SK-N-SH (cell line): ENCODE measurements at regions not wholly inside any gene's neighbourhood (a gene's known extent, or its start where the extent isn't known, plus 50 kb on each side); places are given as distances from the start of the nearest gene placed in this dataset.
A peak's percentile ranks its signal among the peaks of the same experiment; 100 is the strongest.

ENCODE experiments used
- CTCF ChIA-PET: fragments of 300-600, 350-600 bp; formaldehyde crosslinking; extraction: SDS; loops from one replicate; lab custom pipeline; 2021; lab: Yijun Ruan, JAX
- POLR2A ChIA-PET: fragments of 350-600 bp; sonication (Branson Sonifier 250); formaldehyde crosslinking; extraction: SDS; loops from one replicate; lab custom pipeline; 2020; ENCODE audit warnings: antibody characterized with exemption, inconsistent platforms; lab: Yijun Ruan, JAX
- DNase-seq: peaks from one replicate; pipeline ENCODE4 v3.0.0; 2012
- H2AFZ ChIP-seq: fragments of 200-600 bp; sonication (generic); 2 replicates; pipeline ENCODE4 v1.8.1; 2016; ENCODE audit warnings: antibody characterized with exemption, mild to moderate bottlenecking, low read depth
- H3F3A ChIP-seq: fragments of 200-600 bp; sonication (generic); replicated peaks from 2 replicates; pipeline ENCODE3; 2016; ENCODE audit warnings: antibody characterized with exemption, mild to moderate bottlenecking; ENCODE audit not compliant: insufficient read depth
- H3K27ac ChIP-seq, 2 experiments: fragments of 200-500 bp in 1 of 2; fragments of 200-600 bp in 1 of 2; sonication (Bioruptor generic) in 1 of 2; sonication (generic), shearing (Covaris generic) in 1 of 2; 2 replicates each; pipeline versions ENCODE4 v1.5.1 to v1.6.1; 2014 to 2016; ENCODE audit warnings: low read depth in 2 of 2, inconsistent platforms in 1 of 2, low read length in 1 of 2, mild to moderate bottlenecking in 1 of 2, mixed read lengths in 1 of 2
- H3K27me3 ChIP-seq: fragments of 200-600 bp; sonication (generic), shearing (Covaris generic); 2 replicates; pipeline ENCODE4 v1.6.1; 2016; ENCODE audit warnings: mixed run types; ENCODE audit not compliant: insufficient read depth
- H3K36me3 ChIP-seq, 2 experiments: fragments of 200-500 bp in 1 of 2; fragments of 200-600 bp in 1 of 2; sonication (Bioruptor generic) in 1 of 2; sonication (generic) in 1 of 2; replicated peaks in 1 of 2; 2 replicates each; pipeline versions ENCODE3 to v1.5.1; 2014 to 2016; ENCODE audit warnings: low read length in 1 of 2, mild to moderate bottlenecking in 1 of 2; ENCODE audit not compliant: insufficient read depth in 2 of 2, control insufficient read depth in 1 of 2
- H3K4me1 ChIP-seq, 2 experiments: fragments of 200-500 bp in 1 of 2; fragments of 200-600 bp in 1 of 2; sonication (Bioruptor generic) in 1 of 2; sonication (generic), shearing (Covaris generic) in 1 of 2; 2 replicates each; pipeline versions ENCODE4 v1.5.1 to v1.6.1; 2014 to 2016; ENCODE audit warnings: low read depth in 1 of 2, low read length in 1 of 2, mixed run types in 1 of 2; ENCODE audit not compliant: insufficient read depth in 2 of 2, control insufficient read depth in 1 of 2
- H3K4me2 ChIP-seq: fragments of 200-600 bp; sonication (generic), shearing (Covaris generic); 2 replicates; pipeline ENCODE4 v1.6.1; 2017; ENCODE audit warnings: mixed run types
- H3K4me3 ChIP-seq, 2 experiments: fragments of 200-500 bp in 1 of 2; fragments of 200-600 bp in 1 of 2; sonication (Bioruptor generic) in 1 of 2; sonication (generic), shearing (Covaris generic) in 1 of 2; 2 replicates each; pipeline versions ENCODE4 v1.5.1 to v1.8.1; 2014 to 2016; ENCODE audit warnings: low read depth in 2 of 2, inconsistent platforms in 1 of 2, low read length in 1 of 2, mild to moderate bottlenecking in 1 of 2, mixed read lengths in 1 of 2, moderate library complexity in 1 of 2
- H3K79me2 ChIP-seq: fragments of 200-600 bp; sonication (generic); 2 replicates; pipeline ENCODE4 v1.8.1; 2017; ENCODE audit warnings: mild to moderate bottlenecking; ENCODE audit not compliant: insufficient read depth
- H3K9ac ChIP-seq: fragments of 200-600 bp; sonication (generic); 2 replicates; pipeline ENCODE4 v1.6.1; 2017; ENCODE audit warnings: mixed run types
- H3K9me2 ChIP-seq: fragments of 200-600 bp; sonication (generic); 2 replicates; pipeline ENCODE4 v1.6.1; 2017; ENCODE audit warnings: mixed run types
- H3K9me3 ChIP-seq: fragments of 200-600 bp; sonication (generic); 2 replicates; pipeline ENCODE4 v1.6.1; 2017; ENCODE audit warnings: mixed run types, mild to moderate bottlenecking, moderate library complexity
- H4K20me1 ChIP-seq: fragments of 200-600 bp; sonication (generic); 2 replicates; pipeline ENCODE4 v1.6.1; 2017; ENCODE audit warnings: mild to moderate bottlenecking, mixed run types; ENCODE audit not compliant: insufficient read depth
- FOXM1 ChIP-seq: IDR thresholded peaks from 2 replicates; pipeline ENCODE4 v1.4.0; 2012; ENCODE audit warnings: low read depth, mild to moderate bottlenecking
- PBX3 ChIP-seq: IDR thresholded peaks from 2 replicates; pipeline ENCODE4; 2012
- SMC3 ChIP-seq: IDR thresholded peaks from 2 replicates; pipeline ENCODE4 v1.6.1; 2012; ENCODE audit warnings: low read depth, low read length, improper control_type of control experiment
- WGBS: methylation state at CpG from one replicate; pipeline ENCODE4 v1.1.6; 2017; ENCODE audit warnings: low lambda C conversion rate; 5-methylcytosine and 5-hydroxymethylcytosine counted together
- TF ChIP-seq, protein P1 (sequence below): fragments of 200-600 bp; sonication (generic); IDR thresholded peaks from 2 replicates; pipeline ENCODE4 v1.6.1; 2017; ENCODE audit warnings: antibody characterized with exemption, mild to moderate bottlenecking, moderate library complexity
- TF ChIP-seq, protein P2 (sequence below): fragments of 150-350 bp; IDR thresholded peaks from 2 replicates; pipeline ENCODE4 v1.6.1; 2016; ENCODE audit warnings: mild to moderate bottlenecking, low read depth, low read length
- TF ChIP-seq, protein P3 (sequence below): IDR thresholded peaks from 2 replicates; pipeline ENCODE4 v1.4.0; 2012; ENCODE audit warnings: low read depth, borderline replicate concordance

GRCh38 chr4:180391613-180392012, 1851.6 kb upstream of the TENM3 start:
- no peak for DNase-seq
- Histone ChIP-seq H3K27ac (no peak overlapping the region), H3K4me2 (no peak overlapping the region), H3K27me3 (no peaks in the 10 kb centered on the region), H3F3A (no peaks in the 10 kb centered on the region), H3K4me1 (no peaks in the 10 kb centered on the region; a peak in 1 of 4 replicates), H3K4me3 (no peak overlapping the region), H4K20me1 (no peaks in the 10 kb centered on the region), H3K9ac (no peak overlapping the region), H3K9me3 (no peaks in the 10 kb centered on the region), H2AFZ (no peak overlapping the region), H3K9me2 (no peaks in the 10 kb centered on the region), H3K36me3 (no peaks in the 10 kb centered on the region), H3K79me2 (no peaks in the 10 kb centered on the region)
- ChIA-PET POLR2A (no interaction called here), CTCF (no interaction called here)
- TF ChIP-seq PBX3 (no peak), FOXM1 (no peak), SMC3 (no peak)
- TF ChIP-seq, protein P1, sequence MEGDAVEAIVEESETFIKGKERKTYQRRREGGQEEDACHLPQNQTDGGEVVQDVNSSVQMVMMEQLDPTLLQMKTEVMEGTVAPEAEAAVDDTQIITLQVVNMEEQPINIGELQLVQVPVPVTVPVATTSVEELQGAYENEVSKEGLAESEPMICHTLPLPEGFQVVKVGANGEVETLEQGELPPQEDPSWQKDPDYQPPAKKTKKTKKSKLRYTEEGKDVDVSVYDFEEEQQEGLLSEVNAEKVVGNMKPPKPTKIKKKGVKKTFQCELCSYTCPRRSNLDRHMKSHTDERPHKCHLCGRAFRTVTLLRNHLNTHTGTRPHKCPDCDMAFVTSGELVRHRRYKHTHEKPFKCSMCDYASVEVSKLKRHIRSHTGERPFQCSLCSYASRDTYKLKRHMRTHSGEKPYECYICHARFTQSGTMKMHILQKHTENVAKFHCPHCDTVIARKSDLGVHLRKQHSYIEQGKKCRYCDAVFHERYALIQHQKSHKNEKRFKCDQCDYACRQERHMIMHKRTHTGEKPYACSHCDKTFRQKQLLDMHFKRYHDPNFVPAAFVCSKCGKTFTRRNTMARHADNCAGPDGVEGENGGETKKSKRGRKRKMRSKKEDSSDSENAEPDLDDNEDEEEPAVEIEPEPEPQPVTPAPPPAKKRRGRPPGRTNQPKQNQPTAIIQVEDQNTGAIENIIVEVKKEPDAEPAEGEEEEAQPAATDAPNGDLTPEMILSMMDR: no peak
- TF ChIP-seq, protein P2, sequence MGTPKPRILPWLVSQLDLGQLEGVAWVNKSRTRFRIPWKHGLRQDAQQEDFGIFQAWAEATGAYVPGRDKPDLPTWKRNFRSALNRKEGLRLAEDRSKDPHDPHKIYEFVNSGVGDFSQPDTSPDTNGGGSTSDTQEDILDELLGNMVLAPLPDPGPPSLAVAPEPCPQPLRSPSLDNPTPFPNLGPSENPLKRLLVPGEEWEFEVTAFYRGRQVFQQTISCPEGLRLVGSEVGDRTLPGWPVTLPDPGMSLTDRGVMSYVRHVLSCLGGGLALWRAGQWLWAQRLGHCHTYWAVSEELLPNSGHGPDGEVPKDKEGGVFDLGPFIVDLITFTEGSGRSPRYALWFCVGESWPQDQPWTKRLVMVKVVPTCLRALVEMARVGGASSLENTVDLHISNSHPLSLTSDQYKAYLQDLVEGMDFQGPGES: no peak
- 33% methylated on average over 2 of the region's 2 CpGs for WGBS

- Histone ChIP-seq H2AFZ (peak overlapping the region; percentile 34; the same call in 1 of the 2 replicates), H3K9me3 (no peaks in the 10 kb centered on the region), H3K4me2 (no peak overlapping the region), H3K9me2 (no peaks in the 10 kb centered on the region), H3F3A (no peaks in the 10 kb centered on the region), H3K36me3 (no peaks in the 10 kb centered on the region), H3K9ac (no peak overlapping the region), H3K27ac (no peak overlapping the region), H3K79me2 (no peaks in the 10 kb centered on the region), H3K4me1 (no peaks in the 10 kb centered on the region; a peak in 1 of 4 replicates), H3K27me3 (no peaks in the 10 kb centered on the region; the same call in 1 of the 2 replicates), H4K20me1 (no peaks in the 10 kb centered on the region), H3K4me3 (no peak overlapping the region)
- 1% methylated on average over 2 of the region's 2 CpGs for WGBS
- ChIA-PET CTCF (no interaction called here), POLR2A (no interaction called here)
- TF ChIP-seq, protein P3, sequence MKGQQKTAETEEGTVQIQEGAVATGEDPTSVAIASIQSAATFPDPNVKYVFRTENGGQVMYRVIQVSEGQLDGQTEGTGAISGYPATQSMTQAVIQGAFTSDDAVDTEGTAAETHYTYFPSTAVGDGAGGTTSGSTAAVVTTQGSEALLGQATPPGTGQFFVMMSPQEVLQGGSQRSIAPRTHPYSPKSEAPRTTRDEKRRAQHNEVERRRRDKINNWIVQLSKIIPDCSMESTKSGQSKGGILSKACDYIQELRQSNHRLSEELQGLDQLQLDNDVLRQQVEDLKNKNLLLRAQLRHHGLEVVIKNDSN: no peak
- no peak for DNase-seq
Observed at GRCh38 chr4:180394312-180394711, 1848.9 kb upstream of the TENM3 start.
